Muscle layer of duodenum (tissue), 2 donors: ENCODE measurements at regions not wholly inside any gene's neighbourhood (a gene's known extent, or its start where the extent isn't known, plus 50 kb on each side); places are given as distances from the start of the nearest gene placed in this dataset.
A peak's percentile ranks its signal among the peaks of the same experiment; 100 is the strongest.

Experiments
- H3K27ac ChIP-seq: one replicate; pipeline ENCODE4 v1.7.0; 2013; ENCODE audit warnings: mild to moderate bottlenecking, low read length
- H3K27me3 ChIP-seq: one replicate; pipeline ENCODE4 v1.7.0; 2013; ENCODE audit warnings: low read depth, mild to moderate bottlenecking, control low read depth, low read length
- H3K36me3 ChIP-seq, 2 donors: one replicate each; pipeline ENCODE4 v1.7.0; 2013; ENCODE audit warnings: low read length in 2 of 2, control low read depth in 1 of 2, mild to moderate bottlenecking in 1 of 2; ENCODE audit not compliant: insufficient read depth in 2 of 2, control insufficient read depth in 1 of 2
- H3K4me1 ChIP-seq, 2 donors: one replicate each; pipeline ENCODE4 v1.7.0; 2013; ENCODE audit warnings: low read length in 2 of 2, mild to moderate bottlenecking in 2 of 2, control low read depth in 1 of 2, moderate library complexity in 1 of 2; ENCODE audit not compliant: insufficient read depth in 2 of 2, control insufficient read depth in 1 of 2
- H3K4me3 ChIP-seq, 2 donors: one replicate each; pipeline ENCODE4 v1.7.0; 2013; ENCODE audit warnings: low read length in 2 of 2, low read depth in 1 of 2, mild to moderate bottlenecking in 1 of 2
- H3K9me3 ChIP-seq, 2 donors: one replicate each; pipeline ENCODE4 v1.7.0; 2013; ENCODE audit warnings: low read length in 2 of 2, control low read depth in 1 of 2, mild to moderate bottlenecking in 1 of 2; ENCODE audit not compliant: control insufficient read depth in 1 of 2
- donor health status: healthy.

DNA sequence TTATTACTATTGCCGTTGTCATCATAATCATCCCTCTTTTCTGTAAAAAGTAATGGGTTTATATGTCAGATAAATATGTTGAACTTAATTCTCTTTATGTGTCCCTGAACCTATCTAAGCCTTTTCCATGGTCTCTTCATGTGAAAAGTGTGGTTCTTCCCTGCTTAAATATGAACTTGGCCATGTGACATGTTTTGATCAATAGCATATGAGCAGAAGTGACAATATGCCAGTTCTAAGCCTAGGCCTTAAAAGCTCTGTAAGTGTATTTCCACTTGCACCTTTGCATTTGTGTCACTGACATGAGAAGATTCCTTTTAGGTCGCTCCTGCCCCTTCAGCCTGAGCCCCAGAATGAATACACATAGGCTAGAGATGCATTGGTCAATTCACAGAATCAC is 188.4 kb upstream of the CCN2 start:
- Histone ChIP-seq H3K36me3 (no peaks in the 10 kb centered on the region), H3K27me3 (no peaks in the 10 kb centered on the region), H3K27ac (no peak overlapping the region), H3K4me1 (no peaks in the 10 kb centered on the region), H3K4me3 (no peak overlapping the region), H3K9me3 (no peaks in the 10 kb centered on the region)

DNA sequence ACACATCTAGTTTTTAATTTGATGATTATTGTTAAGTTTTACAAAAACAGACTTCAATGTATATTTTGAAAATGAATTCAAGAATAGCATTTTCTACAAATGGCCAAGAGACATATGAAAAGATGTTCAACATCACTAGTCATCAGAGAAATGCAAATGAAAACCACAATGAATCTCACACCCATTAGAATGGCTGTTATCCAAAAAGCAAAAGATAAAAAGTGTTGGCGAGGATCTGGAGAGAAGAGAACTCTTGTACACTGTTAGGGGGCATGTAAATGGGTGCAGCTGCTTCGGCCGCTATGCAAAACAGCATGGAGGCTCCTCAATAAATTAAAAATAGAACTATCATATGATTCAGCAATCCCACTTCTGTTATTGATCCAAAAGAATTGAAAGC is 185.8 kb upstream of the CCN2 start:
- Histone ChIP-seq H3K36me3 (no peaks in the 10 kb centered on the region), H3K4me3 (no peak overlapping the region), H3K9me3 (no peaks in the 10 kb centered on the region), H3K27me3 (no peaks in the 10 kb centered on the region), H3K27ac (no peak overlapping the region), H3K4me1 (peaks cover 0 to 4% of the 10 kb centered on the region in 2 donors)

DNA sequence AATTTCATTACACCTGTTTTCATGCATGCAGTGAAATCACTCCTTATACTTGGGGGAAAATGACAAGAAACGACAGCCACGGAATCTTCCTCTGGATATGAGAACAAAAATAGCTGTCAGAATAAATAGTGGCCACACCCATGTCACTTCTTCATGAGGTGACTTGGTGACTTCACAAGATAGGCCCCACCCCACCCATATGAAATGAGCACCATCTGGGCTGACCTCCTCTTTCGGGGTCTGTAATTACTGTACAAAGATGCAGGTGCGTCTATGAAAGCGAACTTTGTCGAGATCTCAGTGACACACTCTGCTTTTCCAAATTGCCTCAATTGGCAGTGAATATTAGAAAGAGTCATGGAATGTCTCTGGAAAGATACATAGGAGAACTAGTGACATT is 184.2 kb upstream of the CCN2 start:
- Histone ChIP-seq H3K9me3 (no peaks in the 10 kb centered on the region), H3K4me1 (peaks cover 0 to 4% of the 10 kb centered on the region in 2 donors), H3K27ac (no peak overlapping the region), H3K27me3 (no peaks in the 10 kb centered on the region), H3K36me3 (peaks cover 0 to 6% of the 10 kb centered on the region in 2 donors), H3K4me3 (no peak overlapping the region)

DNA sequence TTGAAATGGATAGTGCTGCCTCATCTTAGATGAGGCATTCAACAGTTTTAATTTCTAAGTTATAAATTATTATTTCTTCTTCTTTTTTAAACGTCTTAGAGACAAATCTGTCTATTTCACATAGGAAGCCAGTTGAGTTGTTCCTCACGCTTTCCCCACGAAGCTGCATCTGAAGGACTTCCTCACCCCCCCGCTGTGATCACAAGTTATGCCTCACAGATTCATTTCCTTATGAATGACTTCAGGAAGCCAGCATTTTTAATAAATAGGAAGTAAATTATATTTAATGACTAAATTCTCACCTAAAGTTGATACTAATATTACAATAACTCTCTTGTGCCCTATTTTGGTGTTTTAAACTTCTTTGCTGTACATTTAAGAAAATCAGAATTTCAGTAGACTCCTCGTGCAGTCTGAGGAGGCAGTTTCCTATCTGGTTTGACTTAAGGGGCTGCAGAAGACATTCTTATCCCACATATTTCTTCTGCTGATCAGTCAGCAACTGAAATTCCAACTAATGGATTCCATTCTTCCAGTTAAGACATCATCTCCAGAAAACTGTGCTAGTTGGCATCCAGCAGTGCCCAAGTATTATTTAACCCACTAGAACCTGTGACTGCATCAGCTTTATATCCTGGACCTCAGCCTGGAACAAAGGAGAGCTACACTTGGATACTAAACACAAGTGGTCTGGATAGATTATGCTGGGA is 182.7 kb upstream of the CCN2 start:
- Histone ChIP-seq H3K27me3 (no peaks in the 10 kb centered on the region), H3K36me3 (peaks cover 0 to 6% of the 10 kb centered on the region in 2 donors), H3K4me1 (peaks cover 0 to 4% of the 10 kb centered on the region in 2 donors), H3K27ac (peak overlapping the region; percentile 86), H3K4me3 (no peak overlapping the region), H3K9me3 (no peaks in the 10 kb centered on the region)

DNA sequence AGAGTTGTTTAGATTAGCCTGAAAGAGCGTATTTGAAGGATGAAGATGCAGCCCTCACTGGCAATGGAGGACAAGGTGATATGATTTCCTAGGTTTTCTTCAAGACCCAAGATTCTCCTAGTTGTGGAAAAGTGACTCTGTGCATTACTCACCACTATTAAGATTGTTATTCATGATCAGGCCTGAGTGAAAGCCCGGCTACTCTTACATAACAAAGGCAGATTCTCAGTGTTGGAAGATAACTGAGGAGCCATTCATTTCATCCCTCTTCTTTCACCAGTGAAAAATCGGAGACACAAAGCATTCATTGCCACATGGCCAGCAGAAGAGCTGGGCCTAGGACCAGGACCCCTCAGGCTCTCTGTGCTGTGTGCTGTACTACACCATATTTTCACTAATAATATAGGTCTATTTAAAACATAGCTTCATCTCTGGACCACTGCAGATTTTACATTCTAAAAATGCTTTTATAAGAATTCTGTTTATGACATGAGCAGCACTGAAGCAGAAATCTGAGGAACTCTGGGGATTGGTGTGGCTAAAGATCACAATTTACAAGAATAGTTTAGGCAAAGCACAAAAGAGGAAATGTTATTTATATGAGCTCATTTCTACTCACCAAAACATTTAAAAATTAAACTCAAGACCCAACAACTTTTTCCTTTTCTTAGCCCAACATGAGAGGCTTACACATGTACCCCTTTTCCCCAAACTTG is 181.9 kb upstream of the CCN2 start:
- H3K4me1 ChIP-seq = peaks cover 0 to 4% of the 10 kb centered on the region in 2 donors
- no peak overlapping the region for H3K4me3 ChIP-seq
- no peaks in the 10 kb centered on the region for H3K27me3 ChIP-seq
- H3K27ac ChIP-seq = peak overlapping the region; percentile 86
- H3K36me3 ChIP-seq = peaks cover 0 to 6% of the 10 kb centered on the region in 2 donors
- no peaks in the 10 kb centered on the region for H3K9me3 ChIP-seq

DNA sequence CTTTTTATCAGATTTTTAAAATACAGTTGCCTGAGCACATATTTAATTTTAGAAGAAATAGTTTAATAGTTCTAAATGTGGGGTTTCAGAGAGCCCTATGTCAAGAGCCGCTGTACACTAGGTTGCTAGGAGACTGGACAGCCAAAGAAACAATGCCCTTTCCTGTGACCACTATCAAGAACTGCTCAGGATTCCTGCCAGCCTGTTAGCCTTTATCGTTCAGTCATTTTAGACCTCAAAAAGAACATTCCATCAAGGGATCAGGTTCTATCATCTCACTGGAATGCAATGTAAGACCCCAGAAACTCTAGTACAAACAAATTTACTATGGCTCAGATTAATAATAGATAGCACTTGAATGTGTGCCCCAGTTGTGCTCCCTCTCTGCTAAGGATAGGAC is 181.2 kb upstream of the CCN2 start:
- Histone ChIP-seq H3K9me3 (no peaks in the 10 kb centered on the region), H3K4me3 (no peak overlapping the region), H3K36me3 (peaks cover 0 to 6% of the 10 kb centered on the region in 2 donors), H3K4me1 (peaks cover 0 to 4% of the 10 kb centered on the region in 2 donors), H3K27me3 (no peaks in the 10 kb centered on the region), H3K27ac (peak overlapping the region; percentile 86)

DNA sequence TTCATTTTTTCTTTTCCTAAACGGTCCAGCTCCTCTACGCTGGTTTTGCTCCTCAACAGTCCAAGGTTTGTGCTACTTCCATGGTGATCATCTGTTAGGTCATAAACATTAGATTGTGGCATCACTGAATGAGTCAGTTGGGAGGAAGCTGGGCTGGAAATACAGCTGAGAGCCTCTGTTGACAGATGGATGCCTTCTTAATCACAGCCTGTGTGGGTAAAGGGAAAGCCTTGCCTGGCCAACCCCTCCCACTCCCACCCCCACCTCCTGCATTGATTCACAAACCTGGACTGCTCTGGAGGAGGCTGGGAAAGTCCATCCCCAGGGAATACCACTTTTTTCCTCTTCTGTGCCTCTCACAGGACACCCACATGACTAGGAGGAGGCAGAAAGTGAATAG is 180.6 kb upstream of the CCN2 start:
- H3K4me3 ChIP-seq = no peak overlapping the region
- peaks cover 0 to 6% of the 10 kb centered on the region in 2 donors for H3K36me3 ChIP-seq
- no peaks in the 10 kb centered on the region for H3K27me3 ChIP-seq
- H3K27ac ChIP-seq = peak overlapping the region; percentile 86
- H3K4me1 ChIP-seq = peaks cover 0 to 4% of the 10 kb centered on the region in 2 donors
- no peaks in the 10 kb centered on the region for H3K9me3 ChIP-seq

DNA sequence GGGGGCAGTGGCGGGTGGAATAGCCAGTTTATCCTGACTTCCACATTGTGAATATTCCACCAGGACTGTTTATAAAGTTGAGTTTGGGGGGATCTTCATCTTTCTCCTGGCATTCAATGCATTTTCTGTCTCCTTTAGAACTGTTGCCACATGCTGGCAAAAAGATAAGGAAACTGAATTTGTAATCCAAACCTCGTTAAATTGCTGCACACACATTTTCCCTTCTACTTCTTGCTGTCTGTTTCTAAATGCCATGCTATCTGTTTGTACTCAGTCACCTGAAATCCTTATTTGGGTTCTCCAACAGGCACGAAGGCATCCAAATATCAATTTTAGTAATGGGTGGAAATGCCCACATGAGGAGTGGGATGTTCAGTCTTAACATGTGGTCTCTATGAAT is 180.2 kb upstream of the CCN2 start:
- no peaks in the 10 kb centered on the region for H3K27me3 ChIP-seq
- peak overlapping the region in 1 of 2 donors; percentile 19 for H3K4me3 ChIP-seq
- no peaks in the 10 kb centered on the region for H3K9me3 ChIP-seq
- H3K36me3 ChIP-seq = peaks cover 0 to 6% of the 10 kb centered on the region in 2 donors
- H3K4me1 ChIP-seq = peaks cover 0 to 4% of the 10 kb centered on the region in 2 donors
- peak overlapping the region; percentile 86 for H3K27ac ChIP-seq

DNA sequence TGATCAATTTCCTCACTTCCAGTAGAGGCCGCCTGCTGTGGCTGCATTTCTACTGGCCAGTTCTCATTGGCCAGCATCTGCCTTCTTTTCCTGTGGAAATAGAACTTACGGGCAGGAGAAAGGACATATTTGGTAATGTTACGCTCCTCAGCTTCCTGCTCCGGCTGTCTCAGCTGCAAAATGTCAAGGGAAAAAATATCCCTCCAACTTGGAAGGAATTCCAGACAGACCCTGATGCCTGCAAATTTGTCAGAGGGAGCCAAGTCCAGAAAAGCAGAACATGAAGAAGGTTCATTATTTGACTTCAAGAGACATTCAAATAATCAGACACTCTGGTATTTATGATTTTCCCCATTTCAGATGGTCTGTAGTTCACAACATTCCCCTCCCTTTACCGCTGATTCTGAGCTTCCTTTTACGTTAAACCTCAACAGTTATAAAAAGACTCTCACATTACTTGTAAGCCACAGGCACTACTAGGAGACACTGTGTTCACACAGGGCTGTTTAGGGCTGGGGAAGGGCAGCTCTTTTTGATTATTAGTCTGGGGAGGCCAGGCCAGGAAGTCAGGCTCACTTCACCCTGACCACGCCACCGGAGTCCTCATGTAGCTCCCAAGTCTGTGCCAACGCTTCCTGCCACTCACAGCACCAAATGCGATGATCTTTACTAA is 179.6 kb upstream of the CCN2 start:
- H3K27me3 ChIP-seq = no peaks in the 10 kb centered on the region
- peaks cover 0 to 4% of the 10 kb centered on the region in 2 donors for H3K4me1 ChIP-seq
- no peaks in the 10 kb centered on the region for H3K9me3 ChIP-seq
- H3K27ac ChIP-seq = peak overlapping the region; percentile 86
- H3K4me3 ChIP-seq = peak overlapping the region in 1 of 2 donors; percentile 19
- H3K36me3 ChIP-seq = peaks cover 0 to 6% of the 10 kb centered on the region in 2 donors

DNA sequence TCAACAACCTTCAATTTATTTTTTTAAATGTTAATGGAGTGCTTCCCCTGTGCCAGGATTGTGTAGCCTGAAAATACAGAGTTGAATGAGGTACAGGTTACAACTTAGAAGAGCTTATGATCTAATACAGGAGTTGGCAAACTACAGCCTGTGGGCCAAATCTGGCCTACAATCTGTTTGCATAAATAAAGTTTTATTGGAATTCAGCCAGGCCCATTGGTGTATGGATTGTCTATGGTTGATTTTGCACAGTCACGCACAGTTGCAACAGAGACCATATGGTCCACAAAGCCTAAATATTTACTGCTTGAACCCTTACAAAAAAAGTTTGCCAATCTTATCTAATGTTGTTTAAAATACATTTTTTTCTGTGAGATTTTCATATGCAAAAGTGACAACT is 177.3 kb upstream of the CCN2 start:
- H3K27ac ChIP-seq = no peak overlapping the region

DNA sequence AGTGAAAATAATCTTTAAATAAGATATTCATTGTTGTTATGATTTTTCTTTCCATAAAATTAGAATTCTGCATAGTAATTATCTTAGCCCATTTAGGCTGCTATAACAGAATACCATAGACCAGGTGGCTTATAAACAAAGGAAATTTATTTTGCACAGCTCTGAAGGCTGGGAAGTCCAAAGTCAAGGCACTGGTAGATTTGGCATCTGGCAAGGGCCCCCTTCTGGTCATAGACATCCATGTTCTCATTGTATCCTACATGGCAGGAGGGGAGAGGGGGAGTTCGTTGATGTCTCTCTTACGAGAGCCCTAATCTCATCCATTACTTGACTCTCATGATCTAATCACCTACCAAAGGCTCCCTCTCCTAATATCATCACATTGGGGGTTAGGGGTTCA is 175.0 kb upstream of the CCN2 start:
- H3K9me3 ChIP-seq = no peaks in the 10 kb centered on the region
- no peaks in the 10 kb centered on the region for H3K4me1 ChIP-seq
- H3K27ac ChIP-seq = no peak overlapping the region
- H3K4me3 ChIP-seq = no peak overlapping the region
- H3K36me3 ChIP-seq = peaks cover 0 to 2% of the 10 kb centered on the region in 2 donors
- H3K27me3 ChIP-seq = no peaks in the 10 kb centered on the region

More for the DNA sequence above, 177.3 kb upstream of the CCN2 start:
- H3K36me3 ChIP-seq = peaks cover 0 to 6% of the 10 kb centered on the region in 2 donors
- no peaks in the 10 kb centered on the region for H3K4me1 ChIP-seq
- no peak overlapping the region for H3K4me3 ChIP-seq
- H3K27me3 ChIP-seq = no peaks in the 10 kb centered on the region
- H3K9me3 ChIP-seq = no peaks in the 10 kb centered on the region
